ENCODE measurements at regions not wholly inside any gene's neighbourhood (a gene's known extent, or its start where the extent isn't known, plus 50 kb on each side); places are given as distances from the start of the nearest gene placed in this dataset.
"Not testable (repeated sequence)": the region's sequence is repeated elsewhere in the genome, so short reads cannot be mapped to it uniquely, and the experiment has no call there.

- no peak for DNase-seq
Measured at GRCh38 chr18:34529358-34530335, 180.5 kb upstream of the DTNA start.

GRCh38 chr18:34531110-34531509 is 179.0 kb upstream of the DTNA start:
- DNase-seq, result no peak

- not testable (repeated sequence) for DNase-seq
Measured at GRCh38 chr18:34534642-34535041, 175.5 kb upstream of the DTNA start.

GRCh38 chr18:34540897-34541296 is 169.2 kb upstream of the DTNA start:
- no peak for DNase-seq

GRCh38 chr18:34542625-34543024 is 167.5 kb upstream of the DTNA start:
- DNase-seq, result no peak

GRCh38 chr18:34543356-34543755 is 166.7 kb upstream of the DTNA start:
- no peak for DNase-seq

- peak; percentile 44 for DNase-seq
Measured at GRCh38 chr18:34543945-34544344, 166.2 kb upstream of the DTNA start.

- no peak for DNase-seq
Measured at GRCh38 chr18:34544930-34545329, 165.2 kb upstream of the DTNA start.

- no peak for DNase-seq
Measured at GRCh38 chr18:34548120-34548972, 161.8 kb upstream of the DTNA start.

- DNase-seq, result no peak
Measured at GRCh38 chr18:34548973-34549294, 161.2 kb upstream of the DTNA start.

- no peak for DNase-seq
Measured at GRCh38 chr18:34549367-34549766, 160.7 kb upstream of the DTNA start.

- no peak for DNase-seq
Measured at GRCh38 chr18:34550156-34550555, 159.9 kb upstream of the DTNA start.

GRCh38 chr18:34550902-34551301 is 159.2 kb upstream of the DTNA start:
- no peak for DNase-seq

- DNase-seq, result no peak
Measured at GRCh38 chr18:34551824-34552223, 158.3 kb upstream of the DTNA start.

- DNase-seq, result no peak
Measured at GRCh38 chr18:34562252-34562870, 147.7 kb upstream of the DTNA start.

- DNase-seq, result no peak
Measured at GRCh38 chr18:34567857-34568256, 142.2 kb upstream of the DTNA start.

- DNase-seq, result no peak
Measured at GRCh38 chr18:34576622-34577021, 133.5 kb upstream of the DTNA start.

- no peak for DNase-seq
Measured at GRCh38 chr18:34583895-34584294, 126.2 kb upstream of the DTNA start.

GRCh38 chr18:34590503-34590902 is 119.6 kb upstream of the DTNA start:
- DNase-seq, result no peak

- no peak for DNase-seq
Measured at GRCh38 chr18:34591920-34592444, 118.1 kb upstream of the DTNA start.

GRCh38 chr18:34592481-34592880 is 117.6 kb upstream of the DTNA start:
- DNase-seq, result no peak

- DNase-seq, result no peak
Measured at GRCh38 chr18:34592961-34593382, 117.1 kb upstream of the DTNA start.

- no peak for DNase-seq
Measured at GRCh38 chr18:34594266-34594665, 115.8 kb upstream of the DTNA start.

All from NCI-H524 treated with DMSO at 0.1 percent for 48 hours (cell line).